ENCODE measurements at regions not wholly inside any gene's neighbourhood (a gene's known extent, or its start where the extent isn't known, plus 50 kb on each side); places are given as distances from the start of the nearest gene placed in this dataset.

- TF ChIP-seq, protein P1, sequence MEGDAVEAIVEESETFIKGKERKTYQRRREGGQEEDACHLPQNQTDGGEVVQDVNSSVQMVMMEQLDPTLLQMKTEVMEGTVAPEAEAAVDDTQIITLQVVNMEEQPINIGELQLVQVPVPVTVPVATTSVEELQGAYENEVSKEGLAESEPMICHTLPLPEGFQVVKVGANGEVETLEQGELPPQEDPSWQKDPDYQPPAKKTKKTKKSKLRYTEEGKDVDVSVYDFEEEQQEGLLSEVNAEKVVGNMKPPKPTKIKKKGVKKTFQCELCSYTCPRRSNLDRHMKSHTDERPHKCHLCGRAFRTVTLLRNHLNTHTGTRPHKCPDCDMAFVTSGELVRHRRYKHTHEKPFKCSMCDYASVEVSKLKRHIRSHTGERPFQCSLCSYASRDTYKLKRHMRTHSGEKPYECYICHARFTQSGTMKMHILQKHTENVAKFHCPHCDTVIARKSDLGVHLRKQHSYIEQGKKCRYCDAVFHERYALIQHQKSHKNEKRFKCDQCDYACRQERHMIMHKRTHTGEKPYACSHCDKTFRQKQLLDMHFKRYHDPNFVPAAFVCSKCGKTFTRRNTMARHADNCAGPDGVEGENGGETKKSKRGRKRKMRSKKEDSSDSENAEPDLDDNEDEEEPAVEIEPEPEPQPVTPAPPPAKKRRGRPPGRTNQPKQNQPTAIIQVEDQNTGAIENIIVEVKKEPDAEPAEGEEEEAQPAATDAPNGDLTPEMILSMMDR (conservative IDR thresholded peaks at IDR 0.05; ENCODE audit: low read depth, low read length), result no peak
- no peak for TF ChIP-seq EZH2 (IDR thresholded peaks at IDR 0.05; ENCODE audit: borderline replicate concordance, low read depth, low read length, poor library complexity, severe bottlenecking)
These were observed 68.0 kb upstream of the CXADR start for GRCh38 chr21:17444828-17445227.

Data from A673 (cell line).